HS-27A (cell line): ENCODE measurements at regions not wholly inside any gene's neighbourhood (a gene's known extent, or its start where the extent isn't known, plus 50 kb on each side); places are given as distances from the start of the nearest gene placed in this dataset.
"Not testable (repeated sequence)": the region's sequence is repeated elsewhere in the genome, so short reads cannot be mapped to it uniquely, and the experiment has no call there.

ENCODE experiments used
- DNase-seq: peaks from one replicate; pipeline ENCODE4 v3.0.0-alpha.2; 2012; ENCODE audit warnings: low read depth, missing footprints

DNA sequence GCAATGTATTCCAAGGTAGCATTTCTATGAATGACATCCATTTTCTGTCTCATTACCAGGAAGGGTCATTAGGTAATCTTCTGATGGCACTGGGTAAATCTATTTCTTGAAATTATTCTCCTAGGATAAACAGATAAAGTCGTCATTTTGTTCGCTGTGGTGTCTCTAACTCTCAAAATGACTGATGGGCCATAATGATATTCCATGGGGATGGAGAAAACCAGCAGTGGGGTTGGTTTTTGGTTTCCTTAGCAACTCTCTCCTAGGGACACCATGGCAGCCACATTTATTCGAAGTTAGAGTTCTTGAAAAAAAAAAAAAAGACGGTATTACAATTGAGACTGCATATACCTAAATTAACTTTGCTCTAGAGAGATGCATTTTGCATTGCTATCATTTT is 231.3 kb upstream of the SLCO3A1 start:
- DNase-seq: no peak

DNA sequence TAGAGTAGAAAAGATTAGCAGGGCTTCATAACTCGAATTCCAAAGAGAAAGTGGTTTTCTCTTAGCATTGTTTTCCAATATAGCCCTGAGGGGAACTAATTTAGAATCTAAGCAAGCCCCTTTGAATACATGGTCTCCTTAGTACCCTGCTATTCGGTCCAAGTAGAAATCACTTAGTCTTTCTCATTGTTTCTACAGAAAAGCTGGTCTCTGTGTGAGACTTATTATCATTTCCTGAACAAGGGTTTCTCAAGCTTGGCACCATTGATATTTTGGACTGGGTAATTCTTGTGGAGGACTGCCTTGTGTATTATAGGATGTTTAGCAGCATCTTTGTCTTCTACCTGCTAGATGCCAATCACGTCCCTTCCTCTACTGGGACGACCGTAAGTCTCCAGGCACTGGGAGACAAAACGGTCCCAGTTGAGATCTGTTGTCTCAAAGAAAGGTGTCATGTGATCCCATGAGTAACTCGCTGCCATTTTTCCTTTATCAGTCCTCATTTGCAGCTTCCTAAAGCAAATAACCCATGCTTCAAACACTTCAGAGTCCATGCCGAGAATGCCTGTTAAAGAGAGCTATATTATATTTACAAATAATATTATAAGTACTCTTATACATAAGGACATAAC is 230.7 kb upstream of the SLCO3A1 start:
- DNase-seq: no peak

DNA sequence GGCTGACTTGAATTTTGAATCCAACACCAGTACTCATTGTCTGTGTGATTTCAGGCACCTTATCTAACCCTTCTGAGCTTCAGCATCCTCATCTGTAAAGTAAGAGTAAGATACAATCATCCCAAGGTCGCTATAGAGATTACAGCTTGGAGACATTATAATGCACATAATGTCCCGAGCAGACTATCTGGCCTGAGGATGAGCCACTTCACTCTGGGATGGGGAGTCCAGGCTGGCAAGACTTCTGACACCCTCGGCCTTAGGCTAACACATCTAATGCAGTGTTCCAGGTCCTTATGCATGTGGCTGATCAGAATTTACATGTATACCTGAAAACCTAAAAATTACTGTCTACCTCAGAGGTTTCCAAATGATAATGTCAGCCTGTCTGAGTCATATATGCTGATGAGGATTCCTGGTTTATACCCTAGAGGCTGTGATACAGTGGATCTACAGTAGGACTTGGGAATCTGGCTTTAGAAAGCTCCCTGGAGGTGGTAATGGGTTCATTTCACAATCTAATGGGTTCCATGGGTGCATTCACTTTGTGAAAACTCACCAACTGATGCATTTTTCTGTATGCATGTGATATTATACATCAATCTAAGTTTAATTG is 229.0 kb upstream of the SLCO3A1 start:
- DNase-seq: no peak

DNA sequence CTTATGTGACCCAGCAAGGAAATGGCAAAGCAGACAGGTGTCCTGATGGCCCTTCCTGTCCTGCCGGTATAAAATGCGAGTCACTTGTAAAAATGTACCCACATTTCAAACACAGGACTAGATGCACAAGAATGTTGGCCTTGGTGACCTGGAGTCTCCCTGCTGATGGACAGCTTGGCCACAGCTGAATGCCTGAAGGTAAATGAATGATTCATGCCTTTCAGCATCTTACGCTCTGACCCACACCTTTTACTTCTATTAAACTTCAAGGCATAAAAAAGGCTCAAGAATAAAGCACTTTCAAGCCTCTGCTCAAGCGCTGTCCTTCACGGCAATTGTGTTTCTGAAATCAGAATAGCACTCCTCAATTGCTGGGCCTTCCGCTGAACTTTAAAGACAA is 228.0 kb upstream of the SLCO3A1 start:
- DNase-seq: no peak

DNA sequence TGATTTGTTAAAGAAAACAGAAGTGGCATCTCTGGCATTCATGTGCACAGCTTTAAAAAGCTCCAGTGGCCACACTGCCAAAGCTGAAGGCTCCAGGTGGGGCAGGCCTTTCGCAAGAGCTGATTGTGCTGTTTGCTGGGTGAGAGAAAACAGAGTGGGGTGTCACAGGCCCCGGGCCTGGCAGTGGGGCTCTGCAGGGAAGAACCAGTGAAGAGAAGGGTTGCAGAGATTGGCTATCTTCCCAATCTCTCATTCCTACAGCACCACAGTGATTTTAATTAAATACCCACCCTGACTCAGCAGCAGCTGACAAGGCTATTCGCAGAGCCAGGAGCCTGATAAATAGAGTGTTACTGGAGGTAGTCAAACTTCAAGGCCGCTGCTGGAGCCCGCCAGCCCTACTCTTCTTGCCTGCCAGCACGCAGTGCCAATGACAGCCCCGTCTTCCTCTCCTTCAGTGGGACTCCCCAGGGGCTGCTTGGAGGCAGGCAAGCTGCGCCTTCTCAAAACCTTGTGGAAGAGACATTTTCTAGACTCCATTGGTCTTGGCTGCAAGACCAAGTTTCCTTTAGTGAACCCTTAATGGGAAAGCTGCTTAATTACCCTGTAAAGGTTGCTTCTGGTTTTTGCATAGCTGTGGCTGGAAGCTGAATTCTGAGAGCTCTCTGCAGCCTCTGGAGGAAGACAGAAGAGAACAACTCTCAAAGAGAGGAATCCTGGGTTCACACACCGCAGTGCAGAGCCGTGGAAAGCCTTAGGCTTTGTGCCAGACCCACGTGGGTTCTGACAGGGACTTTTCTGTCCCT is 225.8 kb upstream of the SLCO3A1 start:
- no peak for DNase-seq

DNA sequence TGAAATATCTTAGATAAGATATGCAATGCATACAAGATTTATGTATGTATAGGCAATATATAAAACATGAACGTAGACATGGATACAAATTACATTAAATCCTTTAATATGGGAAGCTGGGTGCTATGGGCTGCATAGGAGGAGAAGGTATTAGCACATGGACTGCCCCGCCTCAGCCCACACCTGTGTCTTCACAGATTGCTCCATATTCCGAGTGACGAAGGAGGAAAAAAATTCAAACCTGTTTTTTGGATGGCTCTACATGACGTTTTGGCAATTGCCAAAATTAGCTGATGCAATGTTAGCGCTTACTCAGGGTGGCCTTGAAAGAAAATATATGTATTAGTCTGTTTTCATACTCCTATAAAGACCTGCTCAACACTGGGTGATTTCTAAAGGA is 223.4 kb upstream of the SLCO3A1 start:
- DNase-seq: no peak

DNA sequence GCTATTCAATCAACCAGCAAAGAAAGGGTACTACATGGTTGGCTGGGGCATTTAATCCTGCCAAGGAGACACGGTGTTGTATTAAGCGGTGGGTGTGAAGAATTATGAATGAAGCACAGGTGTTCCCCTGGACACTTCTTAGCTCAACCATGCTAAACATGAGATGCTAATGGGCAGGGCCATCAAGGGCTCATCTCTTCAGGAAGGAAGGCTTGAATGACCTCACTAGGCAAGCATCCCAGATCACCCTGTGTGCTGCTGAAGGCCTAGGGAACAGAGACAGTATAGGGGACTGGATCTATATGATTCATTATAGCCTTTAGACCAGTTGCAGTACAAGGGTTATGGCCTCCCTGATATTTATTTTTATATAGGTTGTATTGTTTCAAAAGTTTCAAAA is 221.3 kb upstream of the SLCO3A1 start:
- DNase-seq: no peak

DNA sequence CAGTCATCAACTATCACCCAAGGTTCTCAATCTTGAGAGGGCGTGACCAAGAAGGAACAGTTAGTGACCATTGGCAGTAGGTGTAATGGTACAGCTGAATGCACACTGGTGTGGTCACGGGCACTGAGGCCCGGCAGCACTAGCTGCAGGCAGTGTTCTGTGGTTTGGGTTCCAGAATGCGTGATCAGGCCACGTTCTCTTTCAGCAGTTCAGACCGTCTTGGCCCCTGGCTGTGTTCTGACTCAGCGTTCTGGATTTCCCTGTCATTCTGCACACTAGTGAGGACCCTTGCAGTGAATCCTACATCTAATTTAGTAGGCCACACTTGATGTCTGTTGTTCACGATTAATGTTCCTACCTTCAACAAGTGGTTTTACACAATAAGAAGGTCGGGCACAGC is 220.5 kb upstream of the SLCO3A1 start:
- no peak for DNase-seq

DNA sequence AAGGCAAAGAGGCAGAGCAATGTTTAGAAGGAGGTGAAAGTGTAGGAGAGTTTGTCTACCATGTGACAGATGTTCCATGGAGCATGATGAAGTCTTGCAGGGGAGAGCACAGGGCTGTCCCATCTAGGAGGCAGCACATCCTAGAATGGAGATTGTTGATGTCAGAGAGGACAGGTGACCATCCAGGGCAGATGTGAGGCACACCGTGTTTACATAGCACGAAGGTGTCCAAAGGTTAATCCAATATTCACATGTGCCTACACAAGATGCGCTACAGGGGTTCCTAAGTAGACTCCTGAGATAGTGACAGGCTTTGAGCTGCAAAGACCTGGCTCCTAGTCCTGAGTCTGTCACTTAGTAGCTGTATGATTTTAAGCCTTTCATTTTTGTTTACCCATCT is 219.3 kb upstream of the SLCO3A1 start:
- DNase-seq: no peak

DNA sequence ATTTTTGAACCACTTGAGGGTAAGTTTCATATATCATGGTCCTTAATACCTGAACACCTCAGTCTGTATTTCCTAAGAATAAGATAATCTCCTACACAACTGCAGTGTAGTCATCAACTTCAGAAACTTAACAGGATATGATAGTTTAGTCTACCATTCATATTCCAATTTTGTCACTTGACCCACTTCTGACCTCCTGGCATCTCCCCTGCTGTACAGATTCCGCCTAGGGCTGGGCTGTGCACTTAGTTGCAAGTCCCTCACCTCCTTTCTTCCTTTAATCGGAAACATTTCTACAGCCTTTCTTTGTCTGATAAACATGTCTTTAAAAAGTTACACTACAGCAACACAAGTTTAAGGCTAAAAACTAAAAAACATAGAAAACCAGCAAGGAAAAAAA is 218.4 kb upstream of the SLCO3A1 start:
- no peak for DNase-seq

DNA sequence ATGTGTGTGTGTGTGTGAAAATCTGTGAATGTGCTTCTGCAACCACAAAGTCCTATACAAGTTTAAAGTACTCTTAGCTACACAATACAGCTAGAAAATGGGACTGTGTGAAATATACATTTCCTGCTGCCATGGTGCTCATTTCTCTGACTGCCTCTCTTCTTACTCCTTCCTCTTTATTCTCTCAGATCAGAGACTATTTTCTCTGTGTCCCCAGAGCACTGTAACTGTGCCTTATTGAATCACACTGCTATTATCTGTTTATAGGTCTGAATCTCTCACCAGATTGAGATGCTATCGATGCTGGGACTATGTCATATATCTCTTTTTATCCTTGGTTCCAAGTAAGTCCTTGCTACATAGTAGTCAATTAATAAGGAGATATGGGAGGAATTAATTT is 217.9 kb upstream of the SLCO3A1 start:
- DNase-seq: no peak

DNA sequence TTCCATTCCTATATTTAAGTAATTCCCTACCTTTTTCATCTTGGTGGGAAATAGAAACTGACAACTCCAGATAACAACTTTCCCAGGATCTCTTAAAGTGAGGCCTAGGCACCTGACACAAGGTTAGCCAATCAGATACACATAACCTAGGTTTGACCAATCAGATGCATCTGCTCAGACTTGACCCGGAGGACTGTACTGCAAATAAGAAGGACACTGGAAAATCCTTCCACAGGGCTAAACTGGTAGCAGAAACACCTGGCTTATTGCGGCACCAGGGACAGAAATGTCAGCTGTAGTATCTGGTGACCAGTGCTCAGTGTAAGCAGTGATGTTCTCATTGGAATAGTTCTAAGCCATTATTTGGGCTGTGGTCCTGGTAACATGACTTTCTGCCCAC is 204.5 kb upstream of the SLCO3A1 start:
- DNase-seq: no peak

DNA sequence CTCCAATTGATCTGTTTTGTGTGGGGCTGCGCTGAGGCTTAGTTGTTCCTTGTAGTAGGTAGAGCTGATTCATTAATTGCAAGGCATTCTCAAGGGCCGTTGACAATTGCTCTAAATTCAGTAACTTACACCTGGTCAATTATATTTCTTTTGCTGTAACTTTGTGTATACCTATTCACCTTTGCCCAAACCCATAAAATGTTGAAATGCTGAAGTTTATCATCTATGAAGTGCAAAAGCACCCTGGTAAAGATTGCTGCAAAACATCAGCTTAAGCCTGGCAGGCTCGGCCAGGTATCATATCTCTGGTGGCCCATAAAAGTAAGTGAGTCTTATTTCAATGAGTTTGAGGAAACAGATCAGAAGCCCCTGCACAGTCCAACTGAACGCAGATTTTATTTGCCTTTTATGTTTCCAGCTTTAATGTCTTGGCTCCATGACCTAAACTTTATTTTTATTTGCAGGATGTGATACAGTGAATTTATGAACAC is 203.6 kb upstream of the SLCO3A1 start:
- DNase-seq: no peak

DNA sequence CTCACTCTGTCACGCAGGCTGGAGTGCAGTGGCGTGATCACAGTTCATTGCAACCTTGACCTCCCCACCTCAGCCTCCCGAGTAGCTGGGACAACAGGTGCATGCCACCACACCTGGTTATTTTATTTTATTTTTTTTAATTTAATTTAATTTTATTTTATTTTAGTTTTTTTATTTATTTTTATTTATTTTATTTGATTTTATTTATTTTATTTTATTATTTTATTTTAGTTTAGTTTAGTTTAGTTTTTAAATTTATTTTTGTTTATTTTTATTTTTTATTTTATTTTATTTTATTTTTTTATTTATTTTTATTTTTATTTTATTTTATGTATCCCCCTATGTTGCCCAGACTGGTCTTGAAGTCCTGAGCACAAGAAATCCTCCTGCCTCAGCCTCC is 202.3 kb upstream of the SLCO3A1 start:
- no peak for DNase-seq

DNA sequence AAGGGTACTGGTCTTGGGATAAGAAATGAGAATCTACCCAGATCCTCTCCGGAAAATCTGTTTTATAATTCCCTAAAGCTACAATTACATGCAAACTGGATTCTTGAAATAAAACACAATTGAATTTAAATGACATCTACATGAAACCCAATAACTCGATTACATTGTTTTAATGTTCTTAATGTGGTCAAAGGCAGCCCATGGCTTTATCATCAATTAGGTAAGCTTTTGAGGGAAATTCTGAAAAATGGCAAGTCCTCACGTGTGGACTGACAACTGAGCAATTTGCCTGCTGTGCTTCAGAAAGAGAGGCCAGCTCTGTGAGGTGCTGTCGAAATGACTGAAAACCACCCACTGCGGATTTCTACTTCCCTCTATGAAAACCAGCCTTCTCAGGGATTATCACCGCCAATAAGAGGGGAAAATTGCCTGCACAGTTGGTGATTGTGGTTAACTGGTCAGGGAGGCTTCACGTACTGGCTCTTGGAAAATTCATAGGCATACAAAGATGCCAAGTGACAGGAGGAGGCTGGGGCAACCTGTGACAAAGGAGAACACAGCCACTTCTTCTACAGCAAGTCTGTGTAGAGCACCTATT is 200.8 kb upstream of the SLCO3A1 start:
- DNase-seq: no peak

DNA sequence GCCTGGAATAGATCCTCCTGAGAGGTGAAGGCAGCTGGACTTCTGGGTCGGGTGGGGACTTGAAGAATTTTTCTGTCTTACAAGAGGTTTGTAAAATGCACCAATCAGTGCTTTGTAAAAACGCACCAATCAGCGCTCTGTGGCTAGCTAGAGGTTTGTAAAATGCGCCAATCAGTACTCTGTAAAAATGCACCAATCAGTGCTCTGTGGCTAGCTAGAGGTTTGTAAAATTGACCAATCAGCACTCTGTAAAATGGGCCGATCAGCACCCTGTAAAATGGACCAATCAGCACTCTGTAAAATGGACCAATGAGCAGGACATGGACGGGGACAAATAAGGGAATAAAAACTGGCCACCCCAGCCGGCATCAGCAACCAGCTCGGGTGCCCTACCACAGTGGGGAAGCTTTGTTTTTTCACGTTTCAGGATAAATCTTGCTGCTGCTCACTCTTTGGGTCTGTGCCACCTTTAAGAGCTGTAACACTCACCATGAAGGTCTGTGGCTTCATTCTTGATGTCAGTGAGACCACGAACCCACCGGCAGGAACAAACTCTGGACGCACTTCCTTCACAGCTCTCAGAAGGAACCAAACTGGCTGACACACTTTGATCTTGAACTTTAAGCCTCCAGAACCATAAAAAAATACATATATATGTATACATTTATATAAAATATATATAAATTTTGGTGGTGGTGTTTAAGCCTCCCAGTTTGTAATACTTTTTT is 197.8 kb upstream of the SLCO3A1 start:
- DNase-seq: not testable (repeated sequence)

DNA sequence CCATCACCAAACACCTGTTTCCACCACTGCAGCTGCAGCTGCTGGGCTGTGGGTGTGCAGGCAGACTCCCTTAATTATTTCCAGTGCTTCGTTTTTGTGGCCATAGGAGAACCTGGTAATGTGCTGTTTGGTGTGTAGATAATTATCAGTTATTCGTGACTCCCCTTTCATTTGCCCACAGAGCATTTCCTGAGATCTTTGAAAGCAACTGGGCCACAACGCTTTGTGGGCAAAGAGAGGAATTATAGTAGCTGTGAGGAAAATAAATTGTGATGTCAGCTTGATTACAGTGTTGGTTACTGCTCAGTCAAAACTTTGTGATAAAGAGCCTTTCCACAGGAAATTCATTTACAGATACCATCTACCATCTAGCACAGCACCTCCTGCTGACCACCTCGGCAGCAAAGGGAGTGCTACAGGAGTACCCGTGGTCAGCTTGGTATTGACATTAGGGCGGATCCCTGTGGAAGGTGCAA is 193.3 kb upstream of the SLCO3A1 start:
- no peak for DNase-seq

DNA sequence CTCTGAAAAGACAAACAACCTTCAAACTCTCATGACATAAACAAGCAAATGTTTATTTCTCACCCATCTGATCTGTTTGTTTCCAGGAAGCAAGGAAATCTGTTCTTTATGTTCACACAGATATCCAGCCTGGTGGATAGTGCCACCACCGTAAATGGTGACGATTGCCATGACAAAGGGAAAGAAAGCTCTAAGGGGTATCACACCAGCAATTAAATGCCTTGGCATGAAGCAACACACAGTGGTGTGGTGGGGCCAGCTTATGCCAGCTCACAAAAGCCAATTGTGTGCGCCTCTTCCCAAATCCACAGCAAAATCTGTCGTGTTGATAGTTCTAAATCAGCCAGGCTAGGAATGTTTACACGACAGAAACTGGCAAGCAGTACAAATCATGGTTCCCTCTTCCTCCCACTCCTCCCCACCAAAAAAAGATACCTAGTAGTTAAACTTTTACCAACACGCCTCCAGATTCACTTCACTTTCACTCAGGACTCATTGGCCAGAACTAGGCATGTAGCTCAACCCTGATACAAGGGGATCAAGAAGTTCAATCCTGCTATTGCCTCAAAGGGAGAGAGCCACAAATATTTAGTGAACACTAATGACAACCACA is 189.2 kb upstream of the SLCO3A1 start:
- DNase-seq: no peak

DNA sequence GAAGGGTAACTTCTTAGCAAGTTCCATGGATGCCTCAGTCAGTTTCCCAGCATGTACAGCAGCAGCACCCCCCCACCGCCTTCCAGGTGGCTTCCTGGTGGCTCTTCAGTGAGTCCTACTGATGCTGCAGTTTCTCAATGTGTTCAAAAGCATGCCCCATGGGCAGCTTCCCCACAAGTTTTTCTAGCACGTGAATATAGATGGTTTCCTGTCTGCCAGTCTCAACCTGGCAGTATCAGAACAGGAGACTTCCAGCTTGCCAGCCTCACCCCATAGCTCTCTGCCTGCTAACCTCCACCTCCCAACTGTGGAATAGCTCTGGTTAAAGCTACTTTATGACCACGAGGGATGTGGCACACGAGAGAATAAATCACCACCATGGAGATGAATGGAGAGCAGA is 188.3 kb upstream of the SLCO3A1 start:
- DNase-seq: no peak

DNA sequence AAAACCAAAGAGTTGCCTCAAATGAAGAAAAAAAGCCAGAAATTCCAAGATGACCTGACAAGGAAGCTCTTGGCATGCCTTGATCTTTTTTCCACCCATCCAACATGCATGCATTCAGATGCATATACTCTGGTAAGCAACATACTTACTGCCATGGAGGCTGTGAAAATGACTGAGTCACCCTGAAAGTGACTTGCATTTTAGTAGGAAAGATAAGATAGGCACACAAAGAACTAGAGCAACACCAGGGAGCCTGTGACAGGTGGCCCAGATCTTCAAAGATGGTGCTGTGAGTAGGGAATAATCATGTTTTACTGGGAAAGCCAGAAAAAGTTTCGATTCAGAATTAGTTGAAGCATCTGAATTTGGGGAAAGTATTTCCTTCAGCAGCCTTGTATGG is 185.1 kb upstream of the SLCO3A1 start:
- DNase-seq: no peak

DNA sequence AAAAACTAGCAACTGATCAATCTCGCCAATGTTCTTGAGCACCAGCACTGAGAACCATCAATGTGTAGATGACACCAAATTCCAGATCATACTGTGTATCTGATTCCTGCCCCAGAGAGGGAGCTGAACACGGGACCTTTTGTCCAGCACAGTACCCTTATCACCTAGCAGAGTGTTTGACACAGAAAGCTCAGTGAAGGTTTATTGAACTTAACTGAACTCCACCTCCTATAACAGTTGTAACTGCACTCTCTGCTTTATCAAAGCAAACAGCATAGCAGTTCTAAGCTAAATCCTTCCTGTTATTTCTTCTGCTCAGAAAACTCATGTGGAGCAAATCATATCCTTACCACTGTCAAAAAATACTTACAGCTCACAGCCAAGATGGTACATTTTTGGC is 183.4 kb upstream of the SLCO3A1 start:
- no peak for DNase-seq

DNA sequence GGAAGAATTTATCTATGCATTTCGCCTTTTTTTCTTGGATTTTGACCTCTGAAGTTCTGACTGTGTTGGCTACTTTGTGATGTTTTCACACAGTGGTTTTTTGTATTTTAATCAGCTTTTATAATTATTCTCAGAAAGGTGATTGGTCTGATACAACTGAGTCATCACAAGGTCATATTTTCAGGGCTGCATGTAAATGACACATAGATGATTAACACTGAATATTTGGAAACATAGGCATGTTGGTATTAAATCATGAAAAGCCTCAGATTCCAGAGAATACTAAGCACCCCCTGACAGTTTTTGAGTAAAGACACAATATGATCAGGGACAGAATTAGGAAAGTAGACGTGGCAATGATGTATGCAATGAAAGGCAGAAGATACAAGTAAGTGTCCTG is 175.5 kb upstream of the SLCO3A1 start:
- no peak for DNase-seq
